NCI-H345 (cell line): ENCODE measurements at regions not wholly inside any gene's neighbourhood (a gene's known extent, or its start where the extent isn't known, plus 50 kb on each side); places are given as distances from the start of the nearest gene placed in this dataset.
"Not testable (repeated sequence)": the region's sequence is repeated elsewhere in the genome, so short reads cannot be mapped to it uniquely, and the experiment has no call there.

ENCODE experiments used
- DNase-seq: peaks from one replicate; lab custom pipeline; 2025; lab: John Stamatoyannopoulos, UW

- no peak for DNase-seq
Observed at GRCh38 chr2:187206071-187206470, 242.0 kb downstream of the CALCRL start.

- DNase-seq: no peak
Observed at GRCh38 chr2:187198136-187198535, 249.9 kb downstream of the CALCRL start.

- DNase-seq: no peak
Observed at GRCh38 chr2:187194049-187194448, 254.0 kb downstream of the CALCRL start.

DNA sequence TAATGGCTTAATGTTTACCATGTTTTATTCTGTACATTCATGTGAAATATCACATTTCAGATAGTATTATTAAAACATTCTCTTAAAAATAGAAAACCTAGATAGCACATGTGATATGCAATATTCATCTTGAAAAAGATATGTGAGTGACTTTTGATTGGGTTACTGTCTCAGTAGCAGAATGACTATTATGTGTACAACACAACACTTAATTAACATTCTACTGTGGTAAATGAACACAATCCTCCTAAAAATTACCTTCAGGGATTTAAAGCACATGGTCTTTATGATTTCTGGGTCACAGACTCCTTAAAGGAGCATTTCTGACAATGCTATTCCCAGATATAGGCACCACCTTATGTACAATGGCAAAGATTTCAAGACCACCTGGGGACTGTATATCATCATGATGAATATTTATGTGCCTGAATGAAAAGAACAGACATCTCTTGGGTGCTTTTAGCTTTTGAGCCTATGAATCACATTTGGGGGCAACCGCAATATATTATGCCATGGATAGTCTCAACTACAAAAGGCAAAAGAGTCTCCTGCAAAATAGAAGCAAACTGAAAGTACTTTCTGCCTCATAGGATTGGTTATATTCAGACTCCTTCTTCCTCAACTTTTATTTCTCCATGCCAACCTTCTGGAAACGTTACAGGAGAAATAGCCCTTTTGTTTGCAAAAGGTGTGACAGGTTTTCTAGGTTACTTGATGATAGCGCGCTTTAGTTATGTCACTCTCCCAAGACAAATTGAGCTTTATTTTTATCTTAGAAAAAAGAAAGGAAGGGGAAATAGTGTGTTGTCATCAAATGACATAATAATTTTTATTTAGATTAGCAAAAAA lies 259.0 kb downstream of the CALCRL start:
- peak; percentile 9 for DNase-seq

GRCh38 chr2:187187519-187187918 lies 260.5 kb downstream of the CALCRL start:
- peak; percentile 4 for DNase-seq

GRCh38 chr2:187180529-187180928 lies 267.5 kb downstream of the CALCRL start:
- DNase-seq: no peak

DNA sequence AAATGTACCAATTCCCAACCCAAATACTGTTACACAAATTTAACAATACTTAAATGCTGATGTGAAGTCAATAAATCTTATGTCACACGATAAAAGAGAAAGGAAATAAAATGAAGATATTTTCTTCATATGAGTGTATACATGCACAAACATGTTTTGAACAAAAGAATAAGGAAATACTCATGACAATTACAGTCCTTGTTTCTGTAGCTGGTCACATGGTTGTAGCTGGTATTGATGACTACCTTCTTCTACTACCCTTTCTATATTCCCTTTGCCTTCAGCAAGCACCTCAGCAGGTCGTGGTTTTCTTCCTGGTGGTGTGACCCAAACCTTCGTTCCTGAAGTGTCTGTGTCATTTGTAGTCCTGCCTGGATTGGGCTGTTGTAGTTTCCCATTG lies 269.2 kb downstream of the CALCRL start:
- DNase-seq: not testable (repeated sequence)

DNA sequence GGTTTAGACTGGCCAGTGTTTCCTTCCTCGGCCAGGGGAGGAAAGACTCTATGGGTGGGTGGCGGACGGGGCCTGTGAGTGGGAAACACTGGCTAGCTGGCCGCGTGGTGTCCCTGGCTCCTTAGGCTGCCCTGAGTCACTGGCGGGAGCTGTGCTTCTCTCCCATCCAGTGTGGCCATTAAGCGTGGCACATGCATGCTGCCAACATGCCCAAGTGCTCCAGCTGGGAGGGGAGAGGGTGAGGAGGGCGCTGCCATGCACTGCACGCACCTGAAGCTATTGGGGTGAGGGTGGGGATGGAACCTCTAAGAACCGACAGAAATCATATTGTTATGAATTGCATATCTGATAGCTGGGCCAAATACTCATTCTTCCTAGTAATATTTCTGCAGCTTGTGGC lies 270.8 kb downstream of the CALCRL start:
- DNase-seq: no peak

DNA sequence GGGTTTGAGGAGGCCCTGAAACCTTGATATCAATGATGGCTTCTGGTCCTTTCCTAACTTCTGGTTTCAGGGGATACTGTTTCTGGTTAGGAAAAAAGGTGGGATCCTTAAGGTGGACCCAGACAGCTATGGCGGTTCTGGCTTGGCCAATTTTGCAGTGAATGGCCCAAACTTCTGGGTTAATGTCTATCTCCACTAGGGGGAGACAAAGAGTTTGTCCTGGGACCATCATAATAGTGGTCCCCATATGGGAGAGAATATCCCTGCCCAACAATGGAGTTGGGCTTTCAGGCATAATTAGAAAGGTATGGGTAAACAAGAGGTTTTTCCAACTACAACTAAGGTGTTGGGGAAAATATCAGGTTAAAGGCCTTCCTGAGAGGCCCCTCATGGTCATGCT lies 273.5 kb downstream of the CALCRL start:
- no peak for DNase-seq

GRCh38 chr2:187171318-187171717 lies 276.7 kb downstream of the CALCRL start:
- no peak for DNase-seq

DNA sequence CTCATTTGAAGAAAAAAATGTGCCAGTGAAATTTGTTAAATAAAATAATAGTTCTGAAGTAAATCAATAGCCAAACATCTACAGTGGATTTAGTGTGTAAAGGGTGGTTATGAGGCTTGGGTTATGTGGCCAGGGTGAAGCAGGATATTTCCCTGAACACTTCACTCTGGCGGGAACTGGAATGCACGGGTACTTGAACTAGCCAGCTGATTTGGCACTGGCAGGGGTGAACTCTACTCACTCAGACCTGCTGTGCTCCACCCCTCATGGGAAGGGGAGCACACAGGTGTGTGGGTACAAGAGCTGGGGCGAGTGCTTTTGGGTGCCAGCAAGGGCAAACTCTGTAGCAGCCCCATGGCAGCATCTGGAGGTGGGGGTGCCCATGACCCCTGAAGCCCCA lies 278.2 kb downstream of the CALCRL start:
- DNase-seq: no peak

GRCh38 chr2:187168720-187169713 lies 279.0 kb downstream of the CALCRL start:
- no peak for DNase-seq

GRCh38 chr2:187167491-187167890 lies 280.6 kb downstream of the CALCRL start:
- no peak for DNase-seq

DNA sequence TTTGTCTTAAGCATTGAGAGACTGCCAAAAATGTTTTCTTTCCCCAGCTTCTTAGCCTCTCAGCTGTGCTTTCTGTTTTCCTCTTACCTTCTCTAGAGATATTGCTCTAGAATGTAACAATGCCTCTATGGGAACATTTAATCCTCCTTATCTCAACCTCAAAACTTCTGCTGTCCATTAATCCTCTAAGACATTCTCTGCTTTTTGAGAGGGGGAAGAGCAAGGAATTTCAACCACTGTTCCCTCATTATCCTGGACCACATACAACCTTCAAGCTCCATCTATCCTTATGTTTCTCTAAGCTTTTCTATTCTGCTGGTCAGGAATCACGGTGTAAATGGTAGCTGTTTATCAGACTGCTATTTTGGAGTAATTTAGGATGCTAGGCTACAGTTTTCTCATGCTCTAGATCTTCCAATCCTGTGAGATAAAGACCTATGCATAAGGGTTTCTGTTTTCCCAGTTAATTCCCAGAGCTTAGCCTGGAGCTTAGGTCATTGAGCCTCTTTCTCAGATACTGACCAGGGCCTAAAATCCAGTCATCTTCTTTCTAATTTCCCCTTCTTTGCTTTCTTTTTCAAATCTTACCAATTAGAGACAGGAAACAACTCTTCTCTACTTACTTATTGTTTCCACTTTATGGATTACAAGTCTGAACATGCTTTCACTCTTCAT lies 282.0 kb downstream of the CALCRL start:
- DNase-seq: no peak

DNA sequence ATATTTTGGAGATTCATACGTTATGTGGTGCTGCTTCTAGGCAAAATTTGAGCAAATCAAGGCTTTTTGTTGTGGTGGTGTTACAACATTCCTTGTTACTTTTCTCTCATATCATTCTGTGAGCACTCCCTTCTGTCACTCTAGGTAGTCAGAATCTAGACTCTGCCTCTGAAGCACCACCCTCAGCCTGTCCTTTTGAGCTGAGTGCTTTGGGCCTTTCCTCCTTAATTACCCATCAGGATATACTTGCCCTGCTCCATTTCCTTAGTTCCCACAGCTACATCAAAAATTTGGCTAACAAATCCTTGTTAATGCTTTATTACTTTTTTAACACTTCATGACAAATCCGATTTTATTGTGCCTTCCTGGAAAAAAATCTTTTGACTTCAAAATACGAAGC lies 289.6 kb downstream of the CALCRL start:
- DNase-seq: no peak

DNA sequence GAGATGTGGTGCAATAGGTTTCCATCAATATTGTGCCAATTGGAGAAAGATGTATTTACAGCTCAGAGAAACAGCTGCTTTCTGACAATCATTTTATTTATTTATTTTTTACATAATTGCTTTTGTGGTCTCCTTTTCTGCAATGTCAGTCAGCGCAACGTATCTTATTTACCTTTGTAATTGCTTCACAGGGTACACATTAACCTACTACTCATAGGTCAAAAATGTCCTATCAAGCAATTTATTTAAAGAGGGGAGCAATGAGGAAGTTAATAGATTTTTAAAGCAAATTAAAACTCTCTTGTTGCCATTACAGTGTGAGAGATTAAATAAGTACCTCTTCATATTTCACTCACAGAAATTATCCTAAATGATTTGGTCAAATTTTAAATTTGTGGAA lies 291.0 kb downstream of the CALCRL start:
- no peak for DNase-seq

DNA sequence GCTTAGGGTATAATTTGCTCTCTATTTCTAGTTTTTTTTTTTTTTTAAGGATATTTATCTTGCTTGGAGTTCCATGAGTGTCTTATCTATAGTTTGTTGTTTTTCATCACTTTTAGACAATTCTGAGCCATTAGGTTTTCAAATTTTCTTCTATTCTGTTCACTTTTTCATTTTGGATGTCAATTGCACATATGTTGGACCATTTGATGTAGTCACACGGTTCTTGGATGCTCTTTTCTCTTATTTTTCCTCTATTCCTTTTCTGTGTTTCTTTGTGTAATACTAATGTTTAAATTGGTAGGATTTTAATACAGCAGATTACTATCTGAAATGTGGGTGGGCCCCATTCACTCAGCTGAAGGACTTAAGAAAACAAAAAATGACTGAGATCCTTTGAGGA lies 292.6 kb downstream of the CALCRL start:
- no peak for DNase-seq

GRCh38 chr2:187150670-187151069 lies 297.4 kb downstream of the CALCRL start:
- no peak for DNase-seq

DNA sequence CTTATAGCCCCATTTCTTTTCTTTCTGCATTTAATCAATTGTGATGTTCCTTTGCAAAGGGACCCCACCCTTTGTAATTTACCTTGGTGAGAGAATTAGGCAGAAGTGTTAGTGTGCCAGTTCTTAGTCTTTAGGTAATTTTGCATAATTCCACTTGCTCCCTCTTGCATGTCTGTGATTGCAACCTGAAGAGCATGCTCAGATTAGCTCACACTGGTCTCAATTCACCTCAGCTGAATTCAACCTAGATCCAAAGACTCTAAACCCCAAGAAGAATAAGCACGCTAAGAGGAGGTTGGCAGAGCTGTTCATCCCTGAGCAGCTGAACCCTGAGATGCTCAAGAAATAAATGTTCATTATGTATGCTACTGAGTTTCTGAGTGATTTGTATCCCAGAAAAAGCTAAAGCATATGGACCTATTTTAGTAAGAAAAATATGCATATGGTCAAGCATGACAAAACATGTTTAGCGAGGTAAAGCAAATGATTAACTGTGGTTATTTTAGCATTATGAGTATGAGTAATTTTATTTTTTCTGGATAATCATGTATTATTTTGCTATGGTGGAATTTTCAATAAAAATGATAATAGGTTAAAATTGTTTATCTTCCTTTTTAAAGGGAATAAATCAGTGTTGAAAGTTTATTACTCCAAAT lies 299.2 kb upstream of the ZSWIM2 start:
- no peak for DNase-seq

GRCh38 chr2:187143537-187143936 lies 294.6 kb upstream of the ZSWIM2 start:
- no peak for DNase-seq

DNA sequence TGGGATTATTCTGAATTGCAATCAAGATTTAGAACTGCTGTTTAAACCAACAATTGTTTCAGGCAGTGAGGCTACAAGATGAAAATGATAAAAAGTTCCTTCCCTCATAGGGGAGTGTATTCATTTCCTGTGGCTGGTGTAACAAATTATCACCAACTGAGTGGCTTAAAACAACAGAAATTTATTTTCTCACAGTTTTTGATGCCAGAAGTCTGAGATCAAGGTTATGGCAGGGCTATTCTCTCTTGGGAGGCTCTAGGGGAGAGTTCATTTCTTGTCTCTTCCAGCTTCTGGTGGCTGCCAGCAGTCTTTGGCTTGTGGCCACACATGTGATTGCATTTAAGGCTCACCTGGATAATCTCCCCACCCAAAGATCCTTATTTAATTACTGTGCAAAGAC lies 290.5 kb upstream of the ZSWIM2 start:
- no peak for DNase-seq

GRCh38 chr2:187138265-187138664 lies 289.3 kb upstream of the ZSWIM2 start:
- DNase-seq: no peak
